ENCODE measurements at regions not wholly inside any gene's neighbourhood (a gene's known extent, or its start where the extent isn't known, plus 50 kb on each side); places are given as distances from the start of the nearest gene placed in this dataset.

GRCh38 chr17:69815406-69815805 is 259.6 kb upstream of the KCNJ16 start:
- no peak for TF ChIP-seq CTCF (IDR thresholded peaks at IDR 0.05)
- no peak for TF ChIP-seq POLR2A (IDR thresholded peaks at IDR 0.05)

Data from testis (tissue), 2 donors.